OCI-LY1 (cell line): ENCODE measurements at regions not wholly inside any gene's neighbourhood (a gene's known extent, or its start where the extent isn't known, plus 50 kb on each side); places are given as distances from the start of the nearest gene placed in this dataset.

Source experiments
- CTCF ChIP-seq: fragments of 200-600 bp; sonication (generic), shearing (Covaris generic); IDR thresholded peaks from 2 replicates; pipeline ENCODE4 v1.5.1; 2017; ENCODE audit warnings: mild to moderate bottlenecking, antibody characterized with exemption, low read length, moderate library complexity, mixed read lengths
- EZH2 ChIP-seq: fragments of 200-600 bp; sonication (generic), shearing (Covaris generic); IDR thresholded peaks from 2 replicates; pipeline ENCODE4 v1.8.0; 2017; ENCODE audit warnings: borderline replicate concordance, mixed run types, mild to moderate bottlenecking, antibody characterized with exemption, low read length, moderate library complexity, mixed read lengths

GRCh38 chr7:4602905-4603842 is 78.9 kb upstream of the FOXK1 start:
- no peak for TF ChIP-seq CTCF
- TF ChIP-seq EZH2: no peak
